HS-27A (cell line): ENCODE measurements at regions not wholly inside any gene's neighbourhood (a gene's known extent, or its start where the extent isn't known, plus 50 kb on each side); places are given as distances from the start of the nearest gene placed in this dataset.

Experiments used
- DNase-seq: peaks from one replicate; pipeline ENCODE4 v3.0.0-alpha.2; 2012; ENCODE audit warnings: low read depth, missing footprints

- DNase-seq, result no peak
Observed at GRCh38 chr13:34467450-34468083, 474.5 kb upstream of the NBEA start.

- DNase-seq, result no peak
Observed at GRCh38 chr13:34469196-34469986, 472.7 kb upstream of the NBEA start.

DNA sequence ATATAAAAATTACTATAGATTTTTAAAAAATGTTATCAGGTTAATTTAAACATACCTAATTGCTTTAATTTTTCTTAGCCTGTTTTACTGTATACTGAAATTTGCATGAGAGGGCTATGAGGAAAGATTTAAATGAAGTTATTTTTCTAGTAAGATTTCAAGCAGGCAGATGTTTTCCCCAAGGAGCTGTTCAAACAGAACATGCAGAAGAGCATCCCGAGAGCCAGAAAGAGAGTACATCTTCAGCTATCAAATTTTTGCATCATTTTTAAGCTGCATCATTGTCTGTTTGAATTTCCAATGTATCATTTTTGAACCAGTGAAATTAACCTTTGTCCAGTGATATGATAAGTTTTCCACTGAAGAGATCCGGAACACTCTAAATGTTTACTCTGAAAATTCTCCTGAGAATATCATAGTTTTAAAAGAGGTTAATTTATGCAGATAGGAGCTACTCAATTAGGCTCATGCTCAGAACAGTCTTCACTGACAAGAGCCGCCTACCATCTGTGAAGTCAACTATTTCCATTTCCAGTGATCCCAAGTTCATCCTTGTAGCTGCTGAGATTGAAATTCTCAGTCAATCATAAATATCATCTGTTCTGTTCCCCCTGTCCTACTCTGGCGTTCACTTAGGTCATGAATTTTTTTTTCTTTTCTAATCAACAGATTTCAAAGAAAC is 467.7 kb upstream of the NBEA start:
- DNase-seq, result no peak

- no peak for DNase-seq
Observed at GRCh38 chr13:34478376-34478775, 463.7 kb upstream of the NBEA start.

DNA sequence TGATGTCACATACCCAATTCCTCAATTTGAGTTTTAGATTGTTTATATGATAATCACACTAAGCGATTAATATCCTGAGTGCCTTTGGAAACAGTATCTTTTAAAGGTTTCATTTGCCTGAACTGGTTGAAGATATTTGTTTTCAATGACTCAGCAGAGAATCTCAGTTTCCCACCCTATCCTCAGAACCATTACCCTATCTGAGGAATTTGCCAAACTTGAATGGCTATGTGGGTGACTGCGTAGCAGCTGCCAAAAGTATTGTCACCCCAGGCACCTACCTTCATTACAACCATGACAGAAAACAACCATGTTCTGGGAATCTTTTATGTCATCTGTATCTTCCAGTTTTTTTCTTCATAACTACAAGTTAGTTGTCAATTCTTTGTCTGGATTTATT is 440.1 kb upstream of the NBEA start:
- DNase-seq, result no peak

- DNase-seq, result no peak
Observed at GRCh38 chr13:34502621-34503020, 439.4 kb upstream of the NBEA start.

- DNase-seq, result no peak
Observed at GRCh38 chr13:34506796-34507195, 435.3 kb upstream of the NBEA start.

GRCh38 chr13:34507630-34508029 is 434.4 kb upstream of the NBEA start:
- no peak for DNase-seq

GRCh38 chr13:34512817-34513216 is 429.3 kb upstream of the NBEA start:
- no peak for DNase-seq

DNA sequence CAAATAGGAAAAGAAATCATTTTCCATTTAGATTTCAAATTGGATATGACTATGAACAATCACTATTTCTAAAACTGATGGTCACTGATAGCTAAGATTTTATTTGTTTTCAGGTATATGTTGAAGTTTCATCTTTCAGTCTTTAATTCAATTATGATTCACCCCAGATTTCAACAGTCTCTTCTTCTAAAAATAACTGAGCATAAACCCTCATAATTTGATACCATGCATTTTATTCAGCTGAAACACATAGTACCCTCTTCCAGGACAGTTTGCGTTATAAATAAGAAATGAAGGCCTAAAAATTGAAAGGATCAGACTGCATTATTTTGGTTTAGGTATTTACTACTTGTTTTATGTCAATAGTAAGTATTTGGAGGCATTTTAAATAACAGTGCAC is 428.5 kb upstream of the NBEA start:
- no peak for DNase-seq

- no peak for DNase-seq
Observed at GRCh38 chr13:34515201-34515600, 426.9 kb upstream of the NBEA start.

DNA sequence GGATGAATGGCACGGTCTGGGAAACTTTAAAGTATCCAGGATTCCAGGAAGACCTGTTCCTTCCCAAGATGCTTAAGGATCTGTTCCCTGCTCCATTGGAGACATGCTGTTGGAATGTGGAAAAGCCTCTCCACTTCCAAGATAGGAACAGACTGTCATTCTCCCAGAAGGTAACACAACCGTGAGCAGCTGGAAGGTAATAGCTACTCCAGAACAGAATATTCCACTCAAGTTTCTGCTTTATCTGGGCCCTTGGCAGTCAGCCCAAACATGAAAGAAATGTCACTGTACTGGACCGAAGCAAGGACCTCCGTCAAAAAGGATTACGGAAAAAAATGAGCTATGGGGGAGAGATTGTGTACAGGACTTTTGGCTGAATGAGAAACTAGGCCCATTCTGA is 420.9 kb upstream of the NBEA start:
- no peak for DNase-seq

GRCh38 chr13:34522808-34523207 is 419.3 kb upstream of the NBEA start:
- DNase-seq, result no peak

DNA sequence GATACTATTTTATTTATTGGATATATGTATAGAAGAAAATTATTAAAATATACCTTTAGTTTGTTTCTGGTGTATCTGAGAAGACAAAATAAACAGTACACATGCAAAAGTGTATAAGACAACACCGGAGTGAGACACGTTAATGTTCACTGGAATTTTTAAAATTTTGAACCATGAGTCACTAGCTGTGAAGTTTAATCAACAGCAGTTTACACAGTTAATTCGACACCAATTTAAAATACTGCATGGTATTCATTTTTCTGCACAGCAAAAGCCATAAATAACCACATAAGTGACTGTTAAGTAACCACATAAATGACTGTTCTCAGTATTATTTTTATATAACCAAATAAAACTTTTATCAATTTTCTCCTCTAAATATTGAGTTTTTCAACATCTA is 418.7 kb upstream of the NBEA start:
- no peak for DNase-seq

DNA sequence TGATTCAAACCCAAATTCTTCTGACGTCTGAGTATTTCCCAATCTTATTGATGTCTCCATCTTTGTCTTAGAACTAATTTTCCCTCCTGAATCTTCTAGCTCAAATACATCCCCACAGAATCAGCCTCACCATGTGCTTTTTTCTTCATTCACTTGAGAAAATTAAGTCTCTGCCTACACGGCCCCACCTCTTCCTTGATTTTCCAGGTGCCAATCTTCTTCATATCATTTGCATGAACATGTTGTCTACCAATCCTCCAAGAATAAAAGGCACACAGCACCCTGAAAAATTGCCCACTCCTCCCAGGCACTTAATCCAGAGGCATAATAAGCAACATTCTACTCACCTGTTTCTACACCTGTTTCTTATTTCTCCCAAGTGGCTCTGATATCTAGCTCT is 408.1 kb upstream of the NBEA start:
- DNase-seq, result no peak

DNA sequence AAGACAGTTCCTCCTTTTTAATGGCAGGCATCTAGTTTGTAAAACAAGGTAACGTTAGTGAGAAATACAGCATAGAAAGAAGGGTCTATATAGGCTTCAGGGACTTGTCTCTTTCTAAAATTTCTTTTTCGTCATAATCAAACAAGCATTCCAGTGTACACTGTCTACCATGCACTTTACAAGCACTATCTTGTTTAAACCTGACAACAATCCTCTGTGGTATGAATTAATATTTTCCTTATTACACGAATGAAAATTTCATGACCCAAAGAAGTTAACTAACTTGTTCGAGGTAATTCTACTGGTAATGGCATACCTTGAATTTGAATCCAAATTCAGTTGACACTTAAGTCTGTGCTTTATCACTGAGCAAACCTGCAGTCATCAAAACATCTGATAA is 399.7 kb upstream of the NBEA start:
- no peak for DNase-seq

DNA sequence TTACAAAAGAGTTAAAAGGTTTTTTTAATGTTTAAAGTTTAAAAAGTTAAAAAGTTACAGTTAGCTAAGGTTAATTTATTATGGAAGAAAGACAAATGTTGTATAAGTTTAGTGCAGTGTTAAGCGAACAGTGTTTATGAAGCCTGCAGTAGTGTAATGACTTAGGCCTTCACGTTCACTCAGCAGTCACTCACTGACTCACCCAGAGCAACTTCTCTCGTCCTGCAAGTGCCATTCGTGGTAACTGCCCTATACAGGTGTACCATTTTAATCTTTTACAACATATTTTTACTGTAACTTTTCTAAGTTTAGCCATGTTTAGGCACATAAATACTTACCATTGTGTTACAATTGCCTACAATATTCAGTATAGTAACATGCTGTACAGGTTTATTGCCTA is 398.2 kb upstream of the NBEA start:
- DNase-seq, result no peak

GRCh38 chr13:34545461-34545860 is 396.6 kb upstream of the NBEA start:
- no peak for DNase-seq

GRCh38 chr13:34546344-34547250 is 395.5 kb upstream of the NBEA start:
- DNase-seq, result no peak

DNA sequence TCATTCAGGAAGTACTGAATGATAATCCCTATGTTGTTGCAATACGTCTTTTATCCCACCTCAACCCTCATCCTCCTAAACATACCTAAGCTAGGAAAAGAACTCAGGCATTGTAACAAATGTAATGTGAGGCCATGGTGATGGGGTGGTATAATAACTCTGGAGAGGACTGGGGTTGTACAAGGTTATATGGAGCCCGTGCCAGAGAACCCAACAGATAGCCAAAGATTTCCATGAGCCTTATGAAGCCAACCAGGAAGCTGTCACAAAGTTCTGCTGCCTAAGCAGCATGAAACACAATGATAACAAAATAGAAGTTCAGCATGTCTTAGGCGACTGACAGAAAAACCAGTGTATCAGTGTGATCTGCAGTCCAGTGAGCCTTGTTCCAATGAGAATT is 394.1 kb upstream of the NBEA start:
- no peak for DNase-seq

DNA sequence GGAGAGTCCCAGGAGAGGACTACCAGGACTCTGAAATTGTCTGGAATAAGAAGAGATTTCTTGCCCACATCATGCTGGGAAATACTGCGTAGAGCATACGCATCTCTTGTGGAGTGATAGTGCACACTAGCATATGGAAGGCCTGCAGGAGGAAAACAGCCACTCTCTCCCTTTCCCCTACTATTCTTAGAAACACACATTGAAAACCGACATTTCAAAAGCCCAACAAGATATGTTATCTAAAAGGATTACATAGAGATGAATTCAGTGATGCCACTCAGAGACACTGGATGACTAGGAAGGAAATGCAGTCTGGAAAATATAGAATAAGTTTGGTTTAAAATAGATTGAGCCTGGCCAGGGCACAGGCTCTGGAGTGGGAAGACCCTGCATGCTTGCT is 388.7 kb upstream of the NBEA start:
- no peak for DNase-seq

- no peak for DNase-seq
Observed at GRCh38 chr13:34555988-34556387, 386.1 kb upstream of the NBEA start.
